ENCODE measurements at regions not wholly inside any gene's neighbourhood (a gene's known extent, or its start where the extent isn't known, plus 50 kb on each side); places are given as distances from the start of the nearest gene placed in this dataset.
"Not testable (repeated sequence)": the region's sequence is repeated elsewhere in the genome, so short reads cannot be mapped to it uniquely, and the experiment has no call there.

GRCh38 chr11:23604966-23605365 lies 744.7 kb upstream of the CCDC179 start:
- no peak overlapping the region for H3K27ac ChIP-seq
- TF ChIP-seq CTCF (conservative IDR thresholded peaks at IDR 0.05) (no peak), ZFX (IDR thresholded peaks at IDR 0.05) (no peak)

GRCh38 chr11:23606191-23606590 lies 745.9 kb upstream of the CCDC179 start:
- H3K27ac ChIP-seq = no peak overlapping the region
- no peak for TF ChIP-seq ZFX (IDR thresholded peaks at IDR 0.05)
- TF ChIP-seq CTCF (conservative IDR thresholded peaks at IDR 0.05) = no peak

- no peak for TF ChIP-seq CTCF (conservative IDR thresholded peaks at IDR 0.05)
- TF ChIP-seq ZFX (IDR thresholded peaks at IDR 0.05) = no peak
- no peak overlapping the region for H3K27ac ChIP-seq
These were observed 751.5 kb upstream of the CCDC179 start for GRCh38 chr11:23611726-23612125.

GRCh38 chr11:23620617-23621016 lies 760.3 kb upstream of the CCDC179 start:
- TF ChIP-seq CTCF (conservative IDR thresholded peaks at IDR 0.05) = no peak
- no peak for TF ChIP-seq ZFX (IDR thresholded peaks at IDR 0.05)
- H3K27ac ChIP-seq = no peak overlapping the region

GRCh38 chr11:23632293-23632692 lies 772.0 kb upstream of the CCDC179 start:
- TF ChIP-seq ZFX (IDR thresholded peaks at IDR 0.05) (no peak), CTCF (conservative IDR thresholded peaks at IDR 0.05) (no peak)
- H3K27ac ChIP-seq = no peak overlapping the region

GRCh38 chr11:23644443-23644842 lies 784.2 kb upstream of the CCDC179 start:
- TF ChIP-seq ZFX (IDR thresholded peaks at IDR 0.05) (no peak), CTCF (conservative IDR thresholded peaks at IDR 0.05) (no peak)
- no peak overlapping the region for H3K27ac ChIP-seq

- H3K27ac ChIP-seq = not testable (repeated sequence)
These were observed 792.1 kb upstream of the CCDC179 start for GRCh38 chr11:23652336-23652735.

GRCh38 chr11:23653071-23653675 lies 792.9 kb upstream of the CCDC179 start:
- TF ChIP-seq CTCF (conservative IDR thresholded peaks at IDR 0.05) (no peak), ZFX (IDR thresholded peaks at IDR 0.05) (no peak)
- H3K27ac ChIP-seq = peak overlapping the region; percentile 52

Measured in C4-2B (cell line).